ENCODE measurements at regions not wholly inside any gene's neighbourhood (a gene's known extent, or its start where the extent isn't known, plus 50 kb on each side); places are given as distances from the start of the nearest gene placed in this dataset.
A peak's percentile ranks its signal among the peaks of the same experiment; 100 is the strongest.

DNA sequence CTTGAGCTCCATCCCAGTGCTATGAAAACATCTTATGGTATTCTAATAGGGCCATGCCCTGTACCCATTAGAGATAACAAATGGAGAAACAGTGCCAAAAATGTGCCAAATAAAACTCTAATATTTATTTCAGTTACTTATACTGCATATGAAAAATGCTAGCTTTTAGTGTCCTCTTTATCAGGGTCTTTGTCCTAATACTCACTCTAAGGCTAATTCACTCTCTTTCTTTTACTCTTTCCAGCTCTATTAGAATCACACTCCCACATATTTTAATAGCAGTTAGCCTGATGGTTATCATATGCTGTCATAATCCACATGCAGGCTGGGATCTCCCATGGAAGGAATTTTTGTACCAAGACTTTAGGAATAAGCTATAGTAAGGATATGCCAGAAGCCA, 408.4 kb downstream of the ETV1 start:
- TF ChIP-seq CSDC2 (CRISPR knock-in tag; IDR thresholded peaks at IDR 0.05) (peak; percentile 89; the same call in 1 of the 2 replicates), SNAI2 (CRISPR knock-in tag; IDR thresholded peaks at IDR 0.05) (peak; percentile 93), RARB (CRISPR knock-in tag; IDR thresholded peaks at IDR 0.05) (no peak)
- TF ChIP-seq, protein P1, sequence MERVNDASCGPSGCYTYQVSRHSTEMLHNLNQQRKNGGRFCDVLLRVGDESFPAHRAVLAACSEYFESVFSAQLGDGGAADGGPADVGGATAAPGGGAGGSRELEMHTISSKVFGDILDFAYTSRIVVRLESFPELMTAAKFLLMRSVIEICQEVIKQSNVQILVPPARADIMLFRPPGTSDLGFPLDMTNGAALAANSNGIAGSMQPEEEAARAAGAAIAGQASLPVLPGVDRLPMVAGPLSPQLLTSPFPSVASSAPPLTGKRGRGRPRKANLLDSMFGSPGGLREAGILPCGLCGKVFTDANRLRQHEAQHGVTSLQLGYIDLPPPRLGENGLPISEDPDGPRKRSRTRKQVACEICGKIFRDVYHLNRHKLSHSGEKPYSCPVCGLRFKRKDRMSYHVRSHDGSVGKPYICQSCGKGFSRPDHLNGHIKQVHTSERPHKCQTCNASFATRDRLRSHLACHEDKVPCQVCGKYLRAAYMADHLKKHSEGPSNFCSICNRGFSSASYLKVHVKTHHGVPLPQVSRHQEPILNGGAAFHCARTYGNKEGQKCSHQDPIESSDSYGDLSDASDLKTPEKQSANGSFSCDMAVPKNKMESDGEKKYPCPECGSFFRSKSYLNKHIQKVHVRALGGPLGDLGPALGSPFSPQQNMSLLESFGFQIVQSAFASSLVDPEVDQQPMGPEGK (CRISPR knock-in tag; IDR thresholded peaks at IDR 0.05; ENCODE audit: borderline replicate concordance) = peak; percentile 56

All from SK-N-SH treated with all-trans-retinoic acid at 6 μM for 48 hours (cell line).